Suprapubic skin (tissue), 4 donors: ENCODE measurements at regions not wholly inside any gene's neighbourhood (a gene's known extent, or its start where the extent isn't known, plus 50 kb on each side); places are given as distances from the start of the nearest gene placed in this dataset.

Experiments used
- DNase-seq, 2 donors: peaks; one replicate each; pipeline ENCODE4 v3.0.0-alpha.2; 2019; ENCODE audit warnings: low spot score in 2 of 2
- H3K27ac ChIP-seq: fragments of 200-600 bp; sonication (generic); one replicate; pipeline ENCODE4 v1.5.1; 2019
- H3K27me3 ChIP-seq: fragments of 200-600 bp; sonication (generic); one replicate; pipeline ENCODE4 v1.5.1; 2019
- H3K36me3 ChIP-seq: fragments of 200-600 bp; sonication (generic); one replicate; pipeline ENCODE4 v1.5.1; 2019
- H3K4me1 ChIP-seq: fragments of 200-600 bp; sonication (generic); one replicate; pipeline ENCODE4 v1.5.1; 2019
- H3K4me3 ChIP-seq: fragments of 200-600 bp; sonication (generic); one replicate; pipeline ENCODE4 v1.5.1; 2019; ENCODE audit warnings: mild to moderate bottlenecking
- H3K9me3 ChIP-seq: fragments of 200-600 bp; sonication (generic); one replicate; pipeline ENCODE4 v1.5.1; 2019
- EP300 ChIP-seq: sonication (generic); formaldehyde crosslinking; IDR thresholded peaks from one replicate; pipeline ENCODE4 v1.6.1; 2017; ENCODE audit warnings: antibody characterized with exemption
- POLR2A ChIP-seq, 2 donors: fragments of 450-650 bp; IDR thresholded peaks; one replicate each; pipeline ENCODE4 v1.6.1; 2017; ENCODE audit warnings: antibody characterized with exemption in 2 of 2, mild to moderate bottlenecking in 2 of 2, moderate library complexity in 2 of 2
- POLR2AphosphoS5 ChIP-seq, 3 donors: sonication (generic); formaldehyde crosslinking; IDR thresholded peaks; one replicate each; pipeline ENCODE4 v1.6.1; 2017; ENCODE audit warnings: antibody characterized with exemption in 3 of 3
- WGBS: methylation state at CpG from one replicate; pipeline ENCODE4 v1.1.5; 2018; 5-methylcytosine and 5-hydroxymethylcytosine counted together
- TF ChIP-seq, protein P1 (sequence below), 2 donors: fragments of 200-600 bp in 1 of 2; fragments of 450-650 bp in 1 of 2; sonication (generic) in 1 of 2; IDR thresholded peaks; one replicate each; pipeline ENCODE4 v1.5.1; 2016 to 2019; ENCODE audit warnings: antibody characterized with exemption in 2 of 2, mild to moderate bottlenecking in 1 of 2, moderate library complexity in 1 of 2

DNA sequence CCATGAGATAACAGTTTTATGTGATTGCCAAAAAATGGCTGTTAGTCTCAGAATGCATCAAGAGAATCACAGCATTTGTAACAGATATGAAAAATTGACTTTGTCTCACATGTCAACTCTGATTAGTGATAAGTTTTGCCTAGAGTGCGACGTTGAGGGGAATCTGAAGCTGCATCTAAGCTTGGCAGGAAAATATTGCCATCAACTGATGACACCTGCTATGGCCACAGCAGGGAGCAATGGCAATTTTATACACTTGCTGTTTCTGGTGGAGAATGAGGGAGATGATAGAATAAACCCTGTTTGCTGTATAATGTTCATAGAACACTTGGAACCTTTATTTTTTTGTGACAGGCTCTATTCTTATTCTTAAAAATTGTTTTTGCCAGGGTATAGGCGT lies 205.4 kb upstream of the GNPDA2 start:
- WGBS = 78% methylated on average over 3 of the region's 3 CpGs
- DNase-seq = no peak
- Histone ChIP-seq H3K4me1 (no peaks in the 10 kb centered on the region), H3K36me3 (no peaks in the 10 kb centered on the region), H3K9me3 (no peaks in the 10 kb centered on the region), H3K4me3 (no peak overlapping the region), H3K27me3 (no peaks in the 10 kb centered on the region), H3K27ac (no peak overlapping the region)
- TF ChIP-seq POLR2A (IDR thresholded peaks at IDR 0.05) (no peak), POLR2AphosphoS5 (IDR thresholded peaks at IDR 0.05) (no peak), EP300 (no peak)
- TF ChIP-seq, protein P1, sequence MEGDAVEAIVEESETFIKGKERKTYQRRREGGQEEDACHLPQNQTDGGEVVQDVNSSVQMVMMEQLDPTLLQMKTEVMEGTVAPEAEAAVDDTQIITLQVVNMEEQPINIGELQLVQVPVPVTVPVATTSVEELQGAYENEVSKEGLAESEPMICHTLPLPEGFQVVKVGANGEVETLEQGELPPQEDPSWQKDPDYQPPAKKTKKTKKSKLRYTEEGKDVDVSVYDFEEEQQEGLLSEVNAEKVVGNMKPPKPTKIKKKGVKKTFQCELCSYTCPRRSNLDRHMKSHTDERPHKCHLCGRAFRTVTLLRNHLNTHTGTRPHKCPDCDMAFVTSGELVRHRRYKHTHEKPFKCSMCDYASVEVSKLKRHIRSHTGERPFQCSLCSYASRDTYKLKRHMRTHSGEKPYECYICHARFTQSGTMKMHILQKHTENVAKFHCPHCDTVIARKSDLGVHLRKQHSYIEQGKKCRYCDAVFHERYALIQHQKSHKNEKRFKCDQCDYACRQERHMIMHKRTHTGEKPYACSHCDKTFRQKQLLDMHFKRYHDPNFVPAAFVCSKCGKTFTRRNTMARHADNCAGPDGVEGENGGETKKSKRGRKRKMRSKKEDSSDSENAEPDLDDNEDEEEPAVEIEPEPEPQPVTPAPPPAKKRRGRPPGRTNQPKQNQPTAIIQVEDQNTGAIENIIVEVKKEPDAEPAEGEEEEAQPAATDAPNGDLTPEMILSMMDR (IDR thresholded peaks at IDR 0.05) = no peak

DNA sequence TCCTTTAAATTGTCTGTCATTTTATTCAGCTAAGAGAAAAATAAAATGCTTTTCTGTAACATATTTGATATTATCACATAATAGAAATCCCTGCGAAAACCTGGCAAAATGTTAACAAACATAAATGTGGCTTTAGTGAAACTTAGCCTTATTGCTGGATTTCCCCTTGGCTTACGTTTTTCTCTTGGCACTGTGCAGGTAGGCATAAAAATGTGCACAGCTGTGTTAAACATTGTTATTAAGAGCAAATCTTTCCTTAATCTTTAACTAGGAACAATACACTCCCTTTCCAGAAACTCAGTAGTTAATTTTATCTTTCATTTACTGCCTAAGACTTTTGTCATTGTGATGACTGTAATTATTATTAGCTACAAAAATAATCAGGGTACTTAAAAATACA lies 202.4 kb upstream of the GNPDA2 start:
- 34% methylated on average over 2 of the region's 2 CpGs for WGBS
- H3K4me1 ChIP-seq = no peaks in the 10 kb centered on the region
- no peaks in the 10 kb centered on the region for H3K36me3 ChIP-seq
- H3K4me3 ChIP-seq = no peak overlapping the region
- TF ChIP-seq, protein P1 (IDR thresholded peaks at IDR 0.05) = no peak
- TF ChIP-seq EP300 (no peak), POLR2A (IDR thresholded peaks at IDR 0.05) (no peak), POLR2AphosphoS5 (IDR thresholded peaks at IDR 0.05) (no peak)
- H3K27me3 ChIP-seq = no peaks in the 10 kb centered on the region
- no peak overlapping the region for H3K27ac ChIP-seq
- H3K9me3 ChIP-seq = no peaks in the 10 kb centered on the region
- no peak for DNase-seq

GRCh38 chr4:44927399-44928380 lies 201.3 kb upstream of the GNPDA2 start:
- H3K27me3 ChIP-seq = no peaks in the 10 kb centered on the region
- H3K4me3 ChIP-seq = no peak overlapping the region
- no peak for DNase-seq
- H3K36me3 ChIP-seq = no peaks in the 10 kb centered on the region
- 63% methylated on average over 4 of the region's 4 CpGs for WGBS
- H3K9me3 ChIP-seq = no peaks in the 10 kb centered on the region
- H3K27ac ChIP-seq = no peak overlapping the region
- H3K4me1 ChIP-seq = no peaks in the 10 kb centered on the region
- TF ChIP-seq POLR2A (IDR thresholded peaks at IDR 0.05) = no peak
- TF ChIP-seq, protein P1 (IDR thresholded peaks at IDR 0.05) = peak in 1 of 2 donors; percentile 22

DNA sequence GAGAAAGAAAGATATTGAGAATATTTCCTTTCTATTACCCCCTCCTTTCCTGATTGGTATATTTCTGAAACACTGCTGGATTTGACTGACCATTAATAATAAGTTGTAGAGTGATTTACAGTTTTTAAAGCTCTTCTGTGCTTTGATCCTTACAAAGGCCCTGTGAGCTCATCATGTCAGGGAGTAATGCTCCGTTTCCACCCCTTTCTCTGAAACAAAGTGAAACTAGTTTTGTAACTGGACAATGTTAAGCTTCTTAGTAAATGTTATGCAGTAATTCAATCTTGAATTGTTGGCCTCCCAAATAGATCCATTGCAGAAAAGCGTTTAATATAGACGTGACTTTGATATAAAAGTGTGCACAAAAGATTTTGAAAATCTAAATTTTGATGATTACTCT lies 190.1 kb upstream of the GNPDA2 start:
- no peaks in the 10 kb centered on the region for H3K27me3 ChIP-seq
- H3K4me3 ChIP-seq = no peak overlapping the region
- 33% methylated on average over 3 of the region's 3 CpGs for WGBS
- no peaks in the 10 kb centered on the region for H3K9me3 ChIP-seq
- DNase-seq = no peak
- H3K27ac ChIP-seq = no peak overlapping the region
- no peaks in the 10 kb centered on the region for H3K36me3 ChIP-seq
- TF ChIP-seq POLR2A (IDR thresholded peaks at IDR 0.05) = no peak
- no peak for TF ChIP-seq POLR2AphosphoS5 (IDR thresholded peaks at IDR 0.05)
- TF ChIP-seq, protein P1 (IDR thresholded peaks at IDR 0.05) = no peak
- TF ChIP-seq EP300 = no peak
- no peaks in the 10 kb centered on the region for H3K4me1 ChIP-seq

DNA sequence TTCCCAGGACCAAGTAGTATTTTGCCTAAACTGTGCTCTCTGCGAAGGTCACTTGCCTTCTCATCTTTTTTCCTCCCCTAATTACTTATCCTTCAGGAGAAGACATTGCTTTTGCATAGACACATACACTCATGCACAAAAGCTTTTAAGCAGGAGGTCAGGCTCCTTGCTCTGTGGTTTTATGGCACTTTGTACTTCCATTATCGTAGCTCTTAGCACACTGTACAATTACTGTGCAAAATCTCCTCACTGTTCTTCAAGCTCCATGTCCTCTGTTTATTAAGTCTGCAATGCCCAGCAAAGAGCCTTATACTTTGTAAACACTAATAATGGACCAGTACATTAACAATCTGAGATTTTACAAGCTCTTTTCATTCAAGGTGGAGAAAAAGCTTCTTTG lies 188.4 kb upstream of the GNPDA2 start:
- no peaks in the 10 kb centered on the region for H3K27me3 ChIP-seq
- no peak for DNase-seq
- H3K4me1 ChIP-seq = no peaks in the 10 kb centered on the region
- no peak for TF ChIP-seq POLR2A (IDR thresholded peaks at IDR 0.05)
- no peak for TF ChIP-seq POLR2AphosphoS5 (IDR thresholded peaks at IDR 0.05)
- TF ChIP-seq, protein P1 (IDR thresholded peaks at IDR 0.05) = no peak
- no peak for TF ChIP-seq EP300
- H3K9me3 ChIP-seq = no peaks in the 10 kb centered on the region
- 86% methylated on average over 2 of the region's 2 CpGs for WGBS
- no peak overlapping the region for H3K27ac ChIP-seq
- no peaks in the 10 kb centered on the region for H3K36me3 ChIP-seq
- no peak overlapping the region for H3K4me3 ChIP-seq
